K562 (cell line): ENCODE measurements at regions not wholly inside any gene's neighbourhood (a gene's known extent, or its start where the extent isn't known, plus 50 kb on each side); places are given as distances from the start of the nearest gene placed in this dataset.

Experiments used
- ATAC-seq: fragments of 200-7000 bp; cut with Tn5 transposase; 3 replicates; pipeline ENCODE4 v1.9.1; 2020; ENCODE audit warnings: moderate library complexity
- BruUV-seq: library from RNA; stranded (reverse); fragments of 400-500 nt; replicated peaks from 2 replicates; lab custom pipeline; 2021; lab: Mats Ljungman, UMichigan
- CTCF ChIA-PET: fragments of 300-600 bp; formaldehyde crosslinking; extraction: SDS; loops from one replicate; lab custom pipeline; 2021; ENCODE audit warnings: low intra/inter-chr PET ratio; lab: Yijun Ruan, JAX
- POLR2A ChIA-PET: fragments of 300-600, 350-650 bp; sonication (Branson Sonifier 250); formaldehyde crosslinking; extraction: SDS; loops from one replicate; lab custom pipeline; 2021; ENCODE audit warnings: antibody characterized with exemption, inconsistent platforms; lab: Yijun Ruan, JAX
- DNase-seq, 4 experiments: peaks; one replicate each; pipeline versions ENCODE4 v3.0.0 to v3.0.0-alpha.2; 2011 to 2018; ENCODE audit warnings: low spot score in 3 of 4, mixed read lengths in 3 of 4; ENCODE audit errors: extremely low read depth in 1 of 4
- FAIRE-seq: peaks from 2 replicates; lab custom pipeline; 2011; peaks lifted over from hg19 to GRCh38; lab: Jason Lieb, UNC
- H2AFZ ChIP-seq: 2 replicates; pipeline ENCODE4 v1.6.0; 2011; ENCODE audit warnings: low read depth, low read length, control low read depth, inconsistent platforms
- H3K27ac ChIP-seq: fragments of 200-600 bp; 3 replicates; pipeline ENCODE4 v1.8.0; 2011; ENCODE audit warnings: low read depth, mild to moderate bottlenecking, control low read depth, inconsistent platforms, low read length, moderate library complexity, mixed read lengths; ENCODE audit errors: extremely low read depth
- H3K27me3 ChIP-seq, 2 experiments: fragments of 300-600 bp in 1 of 2; 2 replicates in 1 of 2; 3 replicates in 1 of 2; pipeline versions ENCODE4 v1.6.0 to v1.8.0; 2011; ENCODE audit warnings: inconsistent platforms in 2 of 2, low read length in 2 of 2, mild to moderate bottlenecking in 1 of 2, mixed read lengths in 1 of 2, moderate library complexity in 1 of 2; ENCODE audit not compliant: control insufficient read depth in 2 of 2, insufficient read depth in 2 of 2
- H3K36me3 ChIP-seq: fragments of 300-600 bp; 3 replicates; pipeline ENCODE4 v1.8.0; 2011; ENCODE audit warnings: mild to moderate bottlenecking, low read length, inconsistent platforms; ENCODE audit not compliant: control insufficient read depth, insufficient read depth
- H3K4me1 ChIP-seq, 2 experiments: fragments of 200-600 bp in 1 of 2; replicated peaks in 1 of 2; 2 replicates in 1 of 2; 3 replicates in 1 of 2; pipeline versions ENCODE4 v1.5.1 to v1.8.0; 2011; ENCODE audit warnings: inconsistent platforms in 2 of 2, low read length in 2 of 2, mild to moderate bottlenecking in 1 of 2, mixed read lengths in 1 of 2, moderate library complexity in 1 of 2; ENCODE audit not compliant: control insufficient read depth in 2 of 2, insufficient read depth in 2 of 2
- H3K4me2 ChIP-seq: 2 replicates; pipeline ENCODE4 v1.6.1; 2011; ENCODE audit warnings: low read length, control low read depth, inconsistent platforms, mixed read lengths; ENCODE audit not compliant: insufficient read depth
- H3K4me3 ChIP-seq: fragments of 200-600 bp; sonication (generic), shearing (Covaris generic); 2 replicates; pipeline ENCODE4 v1.5.1; 2016; ENCODE audit warnings: control low read depth, inconsistent platforms
- H3K79me2 ChIP-seq: fragments of 200-600 bp; 3 replicates; pipeline ENCODE4 v1.8.0; 2011; ENCODE audit warnings: low read length, inconsistent platforms; ENCODE audit not compliant: control insufficient read depth, insufficient read depth
- H3K9ac ChIP-seq, 2 experiments: 2 replicates each; pipeline versions ENCODE4 v1.6.0 to v1.6.1; 2011; ENCODE audit warnings: low read depth in 2 of 2, low read length in 2 of 2, control low read depth in 1 of 2, inconsistent platforms in 1 of 2, mild to moderate bottlenecking in 1 of 2, mixed read lengths in 1 of 2; ENCODE audit not compliant: insufficient read depth in 1 of 2
- H3K9me1 ChIP-seq: one replicate; pipeline ENCODE4 v1.6.0; 2011; ENCODE audit warnings: inconsistent platforms, mild to moderate bottlenecking, low read length, moderate library complexity; ENCODE audit not compliant: control insufficient read depth, insufficient read depth
- H3K9me3 ChIP-seq: replicated peaks from 2 replicates; pipeline ENCODE4 v1.5.1; 2011; ENCODE audit warnings: low read depth, low read length, inconsistent platforms; ENCODE audit not compliant: control insufficient read depth, insufficient read depth
- H4K20me1 ChIP-seq: replicated peaks from 2 replicates; pipeline ENCODE4 v1.6.1; 2011; ENCODE audit warnings: low read length, inconsistent platforms, mixed read lengths; ENCODE audit not compliant: control insufficient read depth, insufficient read depth
- CBX2 ChIP-seq: fragments of 200-600 bp; sonication (generic); IDR thresholded peaks from one replicate; pipeline ENCODE4 v1.6.1; 2012; ENCODE audit warnings: mild to moderate bottlenecking, low read length, inconsistent platforms; ENCODE audit not compliant: insufficient read depth, poor library complexity, severe bottlenecking
- ELF4 ChIP-seq: fragments of 450-650 bp; formaldehyde crosslinking; IDR thresholded peaks from 2 replicates; pipeline ENCODE4 v1.4.0; 2022; ENCODE audit warnings: missing genetic modification characterization
- JUNB ChIP-seq: fragments of 450-650 bp; formaldehyde crosslinking; conservative IDR thresholded peaks from 2 replicates; pipeline ENCODE4 v1.4.0; 2020; ENCODE audit warnings: mild to moderate bottlenecking
- NFIC ChIP-seq: fragments of 450-650 bp; IDR thresholded peaks from 2 replicates; pipeline ENCODE4 v1.6.1; 2017; ENCODE audit warnings: mild to moderate bottlenecking, inconsistent platforms
- PHB2 ChIP-seq: fragments of 450-650 bp; IDR thresholded peaks from 2 replicates; pipeline ENCODE4 v1.6.1; 2017; ENCODE audit warnings: low read depth
- ZC3H8 ChIP-seq: fragments of 450-650 bp; IDR thresholded peaks from 2 replicates; pipeline ENCODE4 v1.6.1; 2017
- ZNF445 ChIP-seq: fragments of 250-450 bp; sonication (Bioruptor Pico); IDR thresholded peaks from 2 replicates; pipeline ENCODE4 v1.4.0; 2020; ENCODE audit warnings: low read depth, mild to moderate bottlenecking, moderate library complexity
- WGBS: fragments of 100-300 bp; shearing (Covaris generic); methylation state at CpG from one replicate; pipeline ENCODE4 v1.1.6; 2016; ENCODE audit warnings: low coverage, mixed read lengths; ENCODE audit not compliant: insufficient coverage; ENCODE audit errors: missing lambda C conversion rate; 5-methylcytosine and 5-hydroxymethylcytosine counted together
- in situ Hi-C: fragments of 300-500 bp; cut with MboI; formaldehyde crosslinking; loops from 4 replicates; pipeline ENCODE4 v1.15.0; 2018; ENCODE audit warnings: inconsistent platforms, mixed read lengths
- intact Hi-C: fragments of 100-400 bp; cut with micrococcal nuclease; formaldehyde crosslinking; loops from 2 replicates; pipeline ENCODE4 v1.14.2; 2022
- TF ChIP-seq, protein P1 (sequence below): sonication (generic); formaldehyde crosslinking; IDR thresholded peaks from 2 replicates; pipeline ENCODE4 v1.8.1; 2023; ENCODE audit warnings: mild to moderate bottlenecking, missing genetic modification reagents

- TF ChIP-seq, protein P1, sequence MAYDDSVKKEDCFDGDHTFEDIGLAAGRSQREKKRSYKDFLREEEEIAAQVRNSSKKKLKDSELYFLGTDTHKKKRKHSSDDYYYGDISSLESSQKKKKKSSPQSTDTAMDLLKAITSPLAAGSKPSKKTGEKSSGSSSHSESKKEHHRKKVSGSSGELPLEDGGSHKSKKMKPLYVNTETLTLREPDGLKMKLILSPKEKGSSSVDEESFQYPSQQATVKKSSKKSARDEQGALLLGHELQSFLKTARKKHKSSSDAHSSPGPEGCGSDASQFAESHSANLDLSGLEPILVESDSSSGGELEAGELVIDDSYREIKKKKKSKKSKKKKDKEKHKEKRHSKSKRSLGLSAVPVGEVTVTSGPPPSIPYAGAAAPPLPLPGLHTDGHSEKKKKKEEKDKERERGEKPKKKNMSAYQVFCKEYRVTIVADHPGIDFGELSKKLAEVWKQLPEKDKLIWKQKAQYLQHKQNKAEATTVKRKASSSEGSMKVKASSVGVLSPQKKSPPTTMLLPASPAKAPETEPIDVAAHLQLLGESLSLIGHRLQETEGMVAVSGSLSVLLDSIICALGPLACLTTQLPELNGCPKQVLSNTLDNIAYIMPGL (CRISPR knock-in tag), result no peak
Observed at GRCh38 chr1:157233131-157233530, 94.9 kb upstream of the ETV3 start (continued).

- no peaks in the 10 kb centered on the region for H3K9me1 ChIP-seq
- no peaks in the 10 kb centered on the region for H3K9me3 ChIP-seq
- H2AFZ ChIP-seq, result no peak overlapping the region
- no peak overlapping the region for H3K4me3 ChIP-seq
- BruUV-seq, result no TSS peak
- WGBS, result 19% methylated on average over 4 of the region's 4 CpGs
- ATAC-seq (no peak), FAIRE-seq (no peak), DNase-seq (no peak)
- TF ChIP-seq ELF4 (CRISPR knock-in tag), result no peak
- TF ChIP-seq CBX2, result no peak
- TF ChIP-seq NFIC, result peak; percentile 31; the same call in 1 of the 2 replicates
- no peak for TF ChIP-seq JUNB (CRISPR knock-in tag)
- no peak for TF ChIP-seq PHB2
- no peak for TF ChIP-seq ZC3H8
- no peak for TF ChIP-seq ZNF445
- H3K27me3 ChIP-seq, result no peaks in the 10 kb centered on the region
- no peak overlapping the region for H3K4me2 ChIP-seq
- H3K9ac ChIP-seq, result no peak overlapping the region
- POLR2A ChIA-PET, result no interaction called here
- intact Hi-C loops, result no loop called here
- in situ Hi-C loops, result no loop called here
- H3K36me3 ChIP-seq, result no peaks in the 10 kb centered on the region
- no peaks in the 10 kb centered on the region for H4K20me1 ChIP-seq
- H3K79me2 ChIP-seq, result no peaks in the 10 kb centered on the region
- no peak overlapping the region for H3K27ac ChIP-seq
- peaks cover 0 to 22% of the 10 kb centered on the region in 2 experiments; a peak in 4 of 5 replicates for H3K4me1 ChIP-seq
- CTCF ChIA-PET, result no interaction called here
Observed at GRCh38 chr1:157231846-157232525, 93.8 kb upstream of the ETV3 start.
